IgD-negative memory B cell (primary cell): ENCODE measurements at regions not wholly inside any gene's neighbourhood (a gene's known extent, or its start where the extent isn't known, plus 50 kb on each side); places are given as distances from the start of the nearest gene placed in this dataset.

Source experiments
- H3K27ac Mint-ChIP-seq, 3 donors: one replicate each; pipeline ENCODE4 v1.8.0; 2020 to 2022; ENCODE audit warnings: mild to moderate bottlenecking in 3 of 3, mixed read lengths in 3 of 3, moderate library complexity in 1 of 3
- H3K27me3 Mint-ChIP-seq: one replicate; pipeline ENCODE4 v1.8.0; 2021; ENCODE audit warnings: mixed read lengths
- H3K36me3 Mint-ChIP-seq: one replicate; pipeline ENCODE4 v1.8.0; 2020; ENCODE audit warnings: mild to moderate bottlenecking, mixed read lengths
- H3K4me1 Mint-ChIP-seq, 3 donors: one replicate each; pipeline ENCODE4 v1.8.0; 2020 to 2022; ENCODE audit warnings: mixed read lengths in 3 of 3, mild to moderate bottlenecking in 1 of 3
- H3K4me3 Mint-ChIP-seq, 4 donors: one replicate each; pipeline ENCODE4 v1.8.0; 2020 to 2022; ENCODE audit warnings: mild to moderate bottlenecking in 4 of 4, mixed read lengths in 4 of 4, moderate library complexity in 3 of 4
- H3K9me3 Mint-ChIP-seq, 3 donors: one replicate each; pipeline ENCODE4 v1.8.0; 2020 to 2021; ENCODE audit warnings: mixed read lengths in 3 of 3, mild to moderate bottlenecking in 1 of 3

GRCh38 chr2:107385921-107386320 lies 440.8 kb upstream of the RGPD4 start:
- Mint-ChIP-seq H3K4me1 (no peaks in the 10 kb centered on the region), H3K36me3 (no peaks in the 10 kb centered on the region), H3K27me3 (no peaks in the 10 kb centered on the region), H3K27ac (no peak overlapping the region), H3K4me3 (no peak overlapping the region), H3K9me3 (peaks cover 7 to 9% (median 9%) of the 10 kb centered on the region in 3 donors)

- Mint-ChIP-seq H3K9me3 (peaks cover 2 to 13% (median 5%) of the 10 kb centered on the region in 3 donors), H3K4me1 (no peaks in the 10 kb centered on the region), H3K4me3 (no peak overlapping the region), H3K27me3 (no peaks in the 10 kb centered on the region), H3K36me3 (no peaks in the 10 kb centered on the region), H3K27ac (no peak overlapping the region)
Measured at GRCh38 chr2:107392241-107392704, 434.4 kb upstream of the RGPD4 start.

- Mint-ChIP-seq H3K9me3 (peaks cover 2 to 5% (median 3%) of the 10 kb centered on the region in 3 donors), H3K36me3 (no peaks in the 10 kb centered on the region), H3K4me3 (no peak overlapping the region), H3K27me3 (no peaks in the 10 kb centered on the region), H3K27ac (no peak overlapping the region), H3K4me1 (no peaks in the 10 kb centered on the region)
Measured at GRCh38 chr2:107393516-107393915, 433.2 kb upstream of the RGPD4 start.

- Mint-ChIP-seq H3K27me3 (no peaks in the 10 kb centered on the region), H3K4me3 (no peak overlapping the region), H3K9me3 (peaks cover 0 to 5% (median 3%) of the 10 kb centered on the region in 3 donors), H3K4me1 (peaks cover 0 to 3% (median 0%) of the 10 kb centered on the region in 3 donors), H3K36me3 (no peaks in the 10 kb centered on the region), H3K27ac (no peak overlapping the region)
Measured at GRCh38 chr2:107398683-107399082, 428.0 kb upstream of the RGPD4 start.

GRCh38 chr2:107402330-107402729 lies 424.4 kb upstream of the RGPD4 start:
- Mint-ChIP-seq H3K4me1 (peaks cover 0 to 3% (median 0%) of the 10 kb centered on the region in 3 donors), H3K4me3 (no peak overlapping the region), H3K36me3 (no peaks in the 10 kb centered on the region), H3K9me3 (peaks cover 0 to 4% (median 3%) of the 10 kb centered on the region in 3 donors), H3K27me3 (no peaks in the 10 kb centered on the region), H3K27ac (no peak overlapping the region)

GRCh38 chr2:107405261-107405660 lies 421.4 kb upstream of the RGPD4 start:
- H3K27ac Mint-ChIP-seq, result no peak overlapping the region
- H3K27me3 Mint-ChIP-seq, result no peaks in the 10 kb centered on the region
- no peak overlapping the region for H3K4me3 Mint-ChIP-seq
- peaks cover 0 to 4% (median under 1%) of the 10 kb centered on the region in 3 donors for H3K9me3 Mint-ChIP-seq
- peaks cover 0 to 3% (median 0%) of the 10 kb centered on the region in 3 donors for H3K4me1 Mint-ChIP-seq
- H3K36me3 Mint-ChIP-seq, result no peaks in the 10 kb centered on the region

GRCh38 chr2:107407017-107407416 lies 419.7 kb upstream of the RGPD4 start:
- H3K4me1 Mint-ChIP-seq, result peaks cover 0 to 3% (median 0%) of the 10 kb centered on the region in 3 donors
- H3K27me3 Mint-ChIP-seq, result no peaks in the 10 kb centered on the region
- no peak overlapping the region for H3K4me3 Mint-ChIP-seq
- H3K36me3 Mint-ChIP-seq, result no peaks in the 10 kb centered on the region
- H3K9me3 Mint-ChIP-seq, result peaks cover 0 to 4% (median 2%) of the 10 kb centered on the region in 3 donors
- H3K27ac Mint-ChIP-seq, result no peak overlapping the region

GRCh38 chr2:107407974-107408373 lies 418.7 kb upstream of the RGPD4 start:
- Mint-ChIP-seq H3K9me3 (peaks cover 0 to 4% (median 2%) of the 10 kb centered on the region in 3 donors), H3K27ac (no peak overlapping the region)

GRCh38 chr2:107411267-107411666 lies 415.4 kb upstream of the RGPD4 start:
- Mint-ChIP-seq H3K4me1 (no peaks in the 10 kb centered on the region), H3K4me3 (no peak overlapping the region), H3K9me3 (peaks cover 0 to 2% (median 0%) of the 10 kb centered on the region in 3 donors), H3K27ac (peak overlapping the region in 1 of 3 donors; percentile 46), H3K36me3 (no peaks in the 10 kb centered on the region), H3K27me3 (no peaks in the 10 kb centered on the region)

More at GRCh38 chr2:107407974-107408373, 418.7 kb upstream of the RGPD4 start:
- H3K4me3 Mint-ChIP-seq, result no peak overlapping the region
- H3K27me3 Mint-ChIP-seq, result no peaks in the 10 kb centered on the region
- no peaks in the 10 kb centered on the region for H3K36me3 Mint-ChIP-seq
- no peaks in the 10 kb centered on the region for H3K4me1 Mint-ChIP-seq

- Mint-ChIP-seq H3K4me3 (no peak overlapping the region), H3K27ac (no peak overlapping the region), H3K9me3 (peaks cover 0 to 9% (median 0%) of the 10 kb centered on the region in 3 donors), H3K27me3 (no peaks in the 10 kb centered on the region), H3K4me1 (no peaks in the 10 kb centered on the region), H3K36me3 (no peaks in the 10 kb centered on the region)
Measured at GRCh38 chr2:107412209-107412904, 414.3 kb upstream of the RGPD4 start.

GRCh38 chr2:107412981-107413380 lies 413.7 kb upstream of the RGPD4 start:
- Mint-ChIP-seq H3K36me3 (no peaks in the 10 kb centered on the region), H3K4me1 (no peaks in the 10 kb centered on the region), H3K9me3 (peaks cover 0 to 12% (median 0%) of the 10 kb centered on the region in 3 donors), H3K27me3 (no peaks in the 10 kb centered on the region), H3K4me3 (no peak overlapping the region), H3K27ac (no peak overlapping the region)

GRCh38 chr2:107414376-107414775 lies 412.3 kb upstream of the RGPD4 start:
- H3K9me3 Mint-ChIP-seq, result peaks cover 0 to 12% (median 0%) of the 10 kb centered on the region in 3 donors
- no peaks in the 10 kb centered on the region for H3K4me1 Mint-ChIP-seq
- no peak overlapping the region for H3K4me3 Mint-ChIP-seq
- no peaks in the 10 kb centered on the region for H3K27me3 Mint-ChIP-seq
- H3K36me3 Mint-ChIP-seq, result no peaks in the 10 kb centered on the region
- no peak overlapping the region for H3K27ac Mint-ChIP-seq

GRCh38 chr2:107418708-107419107 lies 408.0 kb upstream of the RGPD4 start:
- H3K4me1 Mint-ChIP-seq, result no peaks in the 10 kb centered on the region
- no peaks in the 10 kb centered on the region for H3K36me3 Mint-ChIP-seq

GRCh38 chr2:107419191-107419590 lies 407.5 kb upstream of the RGPD4 start:
- Mint-ChIP-seq H3K4me3 (no peak overlapping the region), H3K9me3 (peaks cover 0 to 9% (median 0%) of the 10 kb centered on the region in 3 donors), H3K27me3 (no peaks in the 10 kb centered on the region), H3K36me3 (no peaks in the 10 kb centered on the region), H3K4me1 (no peaks in the 10 kb centered on the region), H3K27ac (no peak overlapping the region)

More at GRCh38 chr2:107418708-107419107, 408.0 kb upstream of the RGPD4 start:
- H3K9me3 Mint-ChIP-seq, result peaks cover 0 to 9% (median 0%) of the 10 kb centered on the region in 3 donors
- no peak overlapping the region for H3K4me3 Mint-ChIP-seq
- H3K27me3 Mint-ChIP-seq, result no peaks in the 10 kb centered on the region
- no peak overlapping the region for H3K27ac Mint-ChIP-seq

- no peak overlapping the region for H3K27ac Mint-ChIP-seq
- no peaks in the 10 kb centered on the region for H3K36me3 Mint-ChIP-seq
- peaks cover 0 to 3% (median 3%) of the 10 kb centered on the region in 3 donors for H3K9me3 Mint-ChIP-seq
- H3K4me3 Mint-ChIP-seq, result no peak overlapping the region
- H3K27me3 Mint-ChIP-seq, result no peaks in the 10 kb centered on the region
- no peaks in the 10 kb centered on the region for H3K4me1 Mint-ChIP-seq
Measured at GRCh38 chr2:107428781-107429180, 397.9 kb upstream of the RGPD4 start.

GRCh38 chr2:107430006-107430405 lies 396.7 kb upstream of the RGPD4 start:
- Mint-ChIP-seq H3K4me1 (no peaks in the 10 kb centered on the region), H3K4me3 (no peak overlapping the region), H3K27ac (no peak overlapping the region), H3K36me3 (no peaks in the 10 kb centered on the region), H3K27me3 (no peaks in the 10 kb centered on the region), H3K9me3 (peaks cover 0 to 3% (median 3%) of the 10 kb centered on the region in 3 donors)
